ENCODE measurements at regions not wholly inside any gene's neighbourhood (a gene's known extent, or its start where the extent isn't known, plus 50 kb on each side); places are given as distances from the start of the nearest gene placed in this dataset.

- H3K9me3 ChIP-seq (replicated peaks; ENCODE audit: control insufficient read depth, insufficient read depth, low read depth, low read length): no peaks in the 10 kb centered on the region
- H4K20me1 ChIP-seq (replicated peaks; ENCODE audit: control insufficient read depth, insufficient read depth, low read length): no peaks in the 10 kb centered on the region
- no peaks in the 10 kb centered on the region for H3K27me3 ChIP-seq (ENCODE audit: control insufficient read depth in 2 of 2, insufficient read depth in 2 of 2, low read length in 2 of 2)
- H3K4me2 ChIP-seq (ENCODE audit: insufficient read depth, low read length): no peak overlapping the region
- intact Hi-C loops (cut with micrococcal nuclease) (no loop called here), in situ Hi-C loops (cut with MboI) (no loop called here)
- no peak overlapping the region for H3K4me3 ChIP-seq
- H3K36me3 ChIP-seq (ENCODE audit: control insufficient read depth, insufficient read depth, low read length): no peaks in the 10 kb centered on the region
- POLR2A ChIA-PET: no interaction called here
- TF ChIP-seq MTA2 (IDR thresholded peaks at IDR 0.05; ENCODE audit: low read depth) (no peak), HNRNPUL1 (IDR thresholded peaks at IDR 0.05; ENCODE audit: low read length) (no peak), ZNF507 (tag; conservative IDR thresholded peaks at IDR 0.05) (no peak), ZNF655 (CRISPR knock-in tag; IDR thresholded peaks at IDR 0.05) (no peak), ZNF41 (CRISPR knock-in tag; conservative IDR thresholded peaks at IDR 0.05) (no peak), AFF1 (IDR thresholded peaks at IDR 0.05; ENCODE audit: low read depth in 1 of 2, partially characterized antibody in 2 of 2) (no peak)
- TF ChIP-seq, protein P1, sequence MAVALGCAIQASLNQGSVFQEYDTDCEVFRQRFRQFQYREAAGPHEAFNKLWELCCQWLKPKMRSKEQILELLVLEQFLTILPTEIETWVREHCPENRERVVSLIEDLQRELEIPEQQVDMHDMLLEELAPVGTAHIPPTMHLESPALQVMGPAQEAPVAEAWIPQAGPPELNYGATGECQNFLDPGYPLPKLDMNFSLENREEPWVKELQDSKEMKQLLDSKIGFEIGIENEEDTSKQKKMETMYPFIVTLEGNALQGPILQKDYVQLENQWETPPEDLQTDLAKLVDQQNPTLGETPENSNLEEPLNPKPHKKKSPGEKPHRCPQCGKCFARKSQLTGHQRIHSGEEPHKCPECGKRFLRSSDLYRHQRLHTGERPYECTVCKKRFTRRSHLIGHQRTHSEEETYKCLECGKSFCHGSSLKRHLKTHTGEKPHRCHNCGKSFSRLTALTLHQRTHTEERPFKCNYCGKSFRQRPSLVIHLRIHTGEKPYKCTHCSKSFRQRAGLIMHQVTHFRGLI (CRISPR knock-in tag; IDR thresholded peaks at IDR 0.05): no peak
- TF ChIP-seq, protein P2, sequence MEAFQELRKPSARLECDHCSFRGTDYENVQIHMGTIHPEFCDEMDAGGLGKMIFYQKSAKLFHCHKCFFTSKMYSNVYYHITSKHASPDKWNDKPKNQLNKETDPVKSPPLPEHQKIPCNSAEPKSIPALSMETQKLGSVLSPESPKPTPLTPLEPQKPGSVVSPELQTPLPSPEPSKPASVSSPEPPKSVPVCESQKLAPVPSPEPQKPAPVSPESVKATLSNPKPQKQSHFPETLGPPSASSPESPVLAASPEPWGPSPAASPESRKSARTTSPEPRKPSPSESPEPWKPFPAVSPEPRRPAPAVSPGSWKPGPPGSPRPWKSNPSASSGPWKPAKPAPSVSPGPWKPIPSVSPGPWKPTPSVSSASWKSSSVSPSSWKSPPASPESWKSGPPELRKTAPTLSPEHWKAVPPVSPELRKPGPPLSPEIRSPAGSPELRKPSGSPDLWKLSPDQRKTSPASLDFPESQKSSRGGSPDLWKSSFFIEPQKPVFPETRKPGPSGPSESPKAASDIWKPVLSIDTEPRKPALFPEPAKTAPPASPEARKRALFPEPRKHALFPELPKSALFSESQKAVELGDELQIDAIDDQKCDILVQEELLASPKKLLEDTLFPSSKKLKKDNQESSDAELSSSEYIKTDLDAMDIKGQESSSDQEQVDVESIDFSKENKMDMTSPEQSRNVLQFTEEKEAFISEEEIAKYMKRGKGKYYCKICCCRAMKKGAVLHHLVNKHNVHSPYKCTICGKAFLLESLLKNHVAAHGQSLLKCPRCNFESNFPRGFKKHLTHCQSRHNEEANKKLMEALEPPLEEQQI (IDR thresholded peaks at IDR 0.05): no peak
- TF ChIP-seq, protein P3, sequence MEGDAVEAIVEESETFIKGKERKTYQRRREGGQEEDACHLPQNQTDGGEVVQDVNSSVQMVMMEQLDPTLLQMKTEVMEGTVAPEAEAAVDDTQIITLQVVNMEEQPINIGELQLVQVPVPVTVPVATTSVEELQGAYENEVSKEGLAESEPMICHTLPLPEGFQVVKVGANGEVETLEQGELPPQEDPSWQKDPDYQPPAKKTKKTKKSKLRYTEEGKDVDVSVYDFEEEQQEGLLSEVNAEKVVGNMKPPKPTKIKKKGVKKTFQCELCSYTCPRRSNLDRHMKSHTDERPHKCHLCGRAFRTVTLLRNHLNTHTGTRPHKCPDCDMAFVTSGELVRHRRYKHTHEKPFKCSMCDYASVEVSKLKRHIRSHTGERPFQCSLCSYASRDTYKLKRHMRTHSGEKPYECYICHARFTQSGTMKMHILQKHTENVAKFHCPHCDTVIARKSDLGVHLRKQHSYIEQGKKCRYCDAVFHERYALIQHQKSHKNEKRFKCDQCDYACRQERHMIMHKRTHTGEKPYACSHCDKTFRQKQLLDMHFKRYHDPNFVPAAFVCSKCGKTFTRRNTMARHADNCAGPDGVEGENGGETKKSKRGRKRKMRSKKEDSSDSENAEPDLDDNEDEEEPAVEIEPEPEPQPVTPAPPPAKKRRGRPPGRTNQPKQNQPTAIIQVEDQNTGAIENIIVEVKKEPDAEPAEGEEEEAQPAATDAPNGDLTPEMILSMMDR (IDR thresholded peaks at IDR 0.05 in 2 of 3, conservative IDR thresholded peaks at IDR 0.05 in 1 of 3; ENCODE audit: insufficient read depth in 2 of 3, low read depth in 1 of 3, low read length in 3 of 3): no peak
- H3K9ac ChIP-seq (ENCODE audit: insufficient read depth in 1 of 2, low read depth in 2 of 2, low read length in 2 of 2): no peak overlapping the region
- FAIRE-seq: no peak
- no peak overlapping the region for H3K27ac ChIP-seq (ENCODE audit: extremely low read depth, low read depth, low read length)
- no peak overlapping the region for H2AFZ ChIP-seq (ENCODE audit: low read depth, low read length)
- H3K9me1 ChIP-seq (ENCODE audit: control insufficient read depth, insufficient read depth, low read length): no peaks in the 10 kb centered on the region
- DNase-seq (ENCODE audit: extremely low read depth in 1 of 4, low spot score in 3 of 4): no peak
- no peak for ATAC-seq
- H3K4me1 ChIP-seq (replicated peaks in 1 of 2; ENCODE audit: control insufficient read depth in 2 of 2, insufficient read depth in 2 of 2, low read length in 2 of 2): no peaks in the 10 kb centered on the region
- H3K79me2 ChIP-seq (ENCODE audit: control insufficient read depth, insufficient read depth, low read length): no peaks in the 10 kb centered on the region
- no TSS peak for BruUV-seq (replicated peaks)
- 0% methylated on average over 3 of the region's 3 CpGs for whole genome bisulfite sequencing (ENCODE audit: insufficient coverage, low coverage, missing lambda C conversion rate)
- CTCF ChIA-PET (ENCODE audit: low intra/inter-chr PET ratio): no interaction called here
Observed at GRCh38 chr15:53210653-53211052, 420.5 kb upstream of the ONECUT1 start.
